SK-N-SH treated with all-trans-retinoic acid at 6 μM for 48 hours (cell line): ENCODE measurements at regions not wholly inside any gene's neighbourhood (a gene's known extent, or its start where the extent isn't known, plus 50 kb on each side); places are given as distances from the start of the nearest gene placed in this dataset.

Experiments used
- ATAC-seq: fragments of 200-7000 bp; cut with Tn5 transposase; 3 replicates; pipeline ENCODE4 v1.9.1; 2020; ENCODE audit warnings: mild to moderate bottlenecking, moderate library complexity
- ARNTL ChIP-seq: fragments of 450-650 bp; formaldehyde crosslinking; IDR thresholded peaks from 2 replicates; pipeline ENCODE4 v1.5.0; 2020; ENCODE audit warnings: low read depth, mild to moderate bottlenecking, moderate library complexity, borderline replicate concordance
- BACH2 ChIP-seq: fragments of 250-450 bp; sonication (Bioruptor Pico); IDR thresholded peaks from 2 replicates; pipeline ENCODE4 v1.9.0; 2021; ENCODE audit warnings: mild to moderate bottlenecking, borderline replicate concordance
- CREB5 ChIP-seq: fragments of 250-450 bp; sonication (Bioruptor Pico); IDR thresholded peaks from 2 replicates; pipeline ENCODE4 v1.5.1; 2020; ENCODE audit warnings: low read depth, mild to moderate bottlenecking, moderate library complexity
- CSRNP3 ChIP-seq: fragments of 250-450 bp; sonication (Bioruptor Pico); IDR thresholded peaks from 2 replicates; pipeline ENCODE4 v1.5.1; 2021; ENCODE audit warnings: mild to moderate bottlenecking, moderate library complexity
- ESRRG ChIP-seq: fragments of 250-450 bp; sonication (Bioruptor Pico); IDR thresholded peaks from 2 replicates; pipeline ENCODE4 v1.6.1; 2021; ENCODE audit warnings: mild to moderate bottlenecking
- GLIS3 ChIP-seq: fragments of 250-450 bp; sonication (Bioruptor Pico); IDR thresholded peaks from 2 replicates; pipeline ENCODE4 v1.5.0; 2020; ENCODE audit warnings: mild to moderate bottlenecking, moderate library complexity
- ISL1 ChIP-seq: fragments of 250-450 bp; sonication (Bioruptor Pico); IDR thresholded peaks from 2 replicates; pipeline ENCODE4 v2.1.2; 2022; ENCODE audit warnings: mild to moderate bottlenecking, moderate library complexity
- OSR1 ChIP-seq: fragments of 250-450 bp; sonication (Bioruptor Pico); IDR thresholded peaks from 2 replicates; pipeline ENCODE4 v1.8.0; 2022; ENCODE audit warnings: moderate library complexity, mild to moderate bottlenecking, inconsistent platforms
- PATZ1 ChIP-seq: fragments of 250-450 bp; sonication (Bioruptor Pico); IDR thresholded peaks from 2 replicates; pipeline ENCODE4 v1.8.0; 2020; ENCODE audit warnings: mild to moderate bottlenecking, moderate library complexity, borderline replicate concordance
- POU6F1 ChIP-seq: fragments of 250-450 bp; sonication (Bioruptor Pico); IDR thresholded peaks from 2 replicates; pipeline ENCODE4 v1.8.0; 2021; ENCODE audit warnings: low read depth, mild to moderate bottlenecking, moderate library complexity, borderline replicate concordance
- RARB ChIP-seq: fragments of 250-450 bp; sonication (Bioruptor Pico); IDR thresholded peaks from 2 replicates; pipeline ENCODE4 v1.8.0; 2021; ENCODE audit warnings: mild to moderate bottlenecking, moderate library complexity
- SNAI2 ChIP-seq: fragments of 250-450 bp; sonication (Bioruptor Pico); IDR thresholded peaks from 2 replicates; pipeline ENCODE4 v1.5.0; 2020; ENCODE audit warnings: mild to moderate bottlenecking, moderate library complexity
- TCF4 ChIP-seq: fragments of 250-450 bp; sonication (Bioruptor Pico); IDR thresholded peaks from 2 replicates; pipeline ENCODE4 v1.8.0; 2021; ENCODE audit warnings: mild to moderate bottlenecking, moderate library complexity, borderline replicate concordance
- TOX ChIP-seq: fragments of 250-450 bp; sonication (Bioruptor Pico); IDR thresholded peaks from 2 replicates; pipeline ENCODE4 v1.8.0; 2021; ENCODE audit warnings: mild to moderate bottlenecking, moderate library complexity, borderline replicate concordance
- TSHZ2 ChIP-seq: fragments of 250-450 bp; sonication (Bioruptor Pico); IDR thresholded peaks from 2 replicates; pipeline ENCODE4 v1.5.0; 2020; ENCODE audit warnings: mild to moderate bottlenecking, moderate library complexity
- ZC3H10 ChIP-seq: fragments of 250-450 bp; sonication (Bioruptor Pico); IDR thresholded peaks from 2 replicates; pipeline ENCODE4 v1.5.1; 2021; ENCODE audit warnings: mild to moderate bottlenecking, moderate library complexity
- ZFP3 ChIP-seq: fragments of 250-450 bp; sonication (Bioruptor Pico); IDR thresholded peaks from 2 replicates; pipeline ENCODE4 v1.5.0; 2020; ENCODE audit warnings: mild to moderate bottlenecking, moderate library complexity
- ZFP30 ChIP-seq: fragments of 450-650 bp; formaldehyde crosslinking; IDR thresholded peaks from 2 replicates; pipeline ENCODE4 v1.5.0; 2022; ENCODE audit warnings: mild to moderate bottlenecking, moderate library complexity
- ZNF565 ChIP-seq: fragments of 450-650 bp; formaldehyde crosslinking; conservative IDR thresholded peaks from 2 replicates; pipeline ENCODE4 v1.5.0; 2020; ENCODE audit warnings: low read depth, mild to moderate bottlenecking, moderate library complexity
- ZNF70 ChIP-seq: fragments of 450-650 bp; formaldehyde crosslinking; IDR thresholded peaks from 2 replicates; pipeline ENCODE4 v1.5.0; 2020; ENCODE audit warnings: mild to moderate bottlenecking, moderate library complexity
- ZNF8 ChIP-seq: fragments of 450-650 bp; formaldehyde crosslinking; IDR thresholded peaks from 2 replicates; pipeline ENCODE4 v1.5.0; 2020; ENCODE audit warnings: mild to moderate bottlenecking, moderate library complexity

GRCh38 chr3:153289334-153289808, 127.3 kb downstream of the RAP2B start:
- ATAC-seq = no peak
- TF ChIP-seq ZNF70 = no peak
- TF ChIP-seq CREB5 (CRISPR knock-in tag) = no peak
- TF ChIP-seq BACH2 = no peak
- no peak for TF ChIP-seq SNAI2 (CRISPR knock-in tag)
- no peak for TF ChIP-seq ZNF565
- no peak for TF ChIP-seq TCF4 (CRISPR knock-in tag)
- no peak for TF ChIP-seq PATZ1 (CRISPR knock-in tag)
- no peak for TF ChIP-seq TOX
- no peak for TF ChIP-seq ESRRG
- TF ChIP-seq CSRNP3 (CRISPR knock-in tag) = no peak
- no peak for TF ChIP-seq ZNF8 (CRISPR knock-in tag)
- TF ChIP-seq ZFP3 (CRISPR knock-in tag) = no peak
- TF ChIP-seq ARNTL (CRISPR knock-in tag) = no peak
- TF ChIP-seq ISL1 (CRISPR knock-in tag) = no peak
- TF ChIP-seq ZFP30 = no peak
- no peak for TF ChIP-seq GLIS3 (CRISPR knock-in tag)
- no peak for TF ChIP-seq OSR1
- no peak for TF ChIP-seq POU6F1
- TF ChIP-seq, all 23 proteins: peak for 0

- TF ChIP-seq CREB5 (CRISPR knock-in tag) (no peak), ZC3H10 (CRISPR knock-in tag) (no peak), TOX (no peak), ZFP3 (CRISPR knock-in tag) (no peak), ESRRG (no peak), ZFP30 (no peak), CSRNP3 (CRISPR knock-in tag) (no peak), RARB (CRISPR knock-in tag) (no peak), ZNF8 (CRISPR knock-in tag) (no peak), TSHZ2 (no peak), ZNF565 (no peak), BACH2 (no peak), SNAI2 (CRISPR knock-in tag) (no peak), ISL1 (CRISPR knock-in tag) (no peak), OSR1 (no peak)
- ATAC-seq = peak; percentile 68
Observed at GRCh38 chr3:153290268-153291015, 128.4 kb downstream of the RAP2B start.
